Muscle of leg (tissue), 3 donors: ENCODE measurements at regions not wholly inside any gene's neighbourhood (a gene's known extent, or its start where the extent isn't known, plus 50 kb on each side); places are given as distances from the start of the nearest gene placed in this dataset.

Source experiments
- DNase-seq: peaks from one replicate; pipeline ENCODE4 v3.0.0; 2013
- H3K27ac ChIP-seq: one replicate; pipeline ENCODE4 v1.5.1; 2013; ENCODE audit warnings: mild to moderate bottlenecking, low read length, control low read depth
- H3K27me3 ChIP-seq: one replicate; pipeline ENCODE4 v1.6.1; 2013; ENCODE audit warnings: low read length; ENCODE audit not compliant: control insufficient read depth, insufficient read depth
- H3K36me3 ChIP-seq: one replicate; pipeline ENCODE4 v1.6.1; 2013; ENCODE audit warnings: low read length; ENCODE audit not compliant: control insufficient read depth, insufficient read depth
- H3K4me1 ChIP-seq: one replicate; pipeline ENCODE4 v1.6.1; 2013; ENCODE audit warnings: low read length; ENCODE audit not compliant: control insufficient read depth, insufficient read depth
- H3K4me3 ChIP-seq: one replicate; pipeline ENCODE4 v1.5.1; 2013; ENCODE audit warnings: low read length, control low read depth
- H3K9me3 ChIP-seq: replicated peaks from 2 replicates; pipeline ENCODE4 v1.6.1; 2013; ENCODE audit warnings: low read depth, low read length; ENCODE audit not compliant: control insufficient read depth
- WGBS: methylation state at CpG from one replicate; pipeline ENCODE4 v1.1.5; 2013; ENCODE audit warnings: missing lambda C conversion rate; ENCODE audit not compliant: insufficient coverage; 5-methylcytosine and 5-hydroxymethylcytosine counted together

GRCh38 chr3:194233150-194233549 lies 97.2 kb downstream of the HES1 start:
- no CpG with 5 or more reads among the region's 1 CpG for WGBS

GRCh38 chr3:194235160-194235559 lies 99.2 kb downstream of the HES1 start:
- DNase-seq = no peak
- Histone ChIP-seq H3K9me3 (no peaks in the 10 kb centered on the region), H3K4me1 (no peaks in the 10 kb centered on the region), H3K4me3 (no peak overlapping the region), H3K27ac (no peak overlapping the region), H3K27me3 (peaks cover 4% of the 10 kb centered on the region), H3K36me3 (no peaks in the 10 kb centered on the region)
- WGBS = 72% methylated on average over 2 of the region's 2 CpGs

More at GRCh38 chr3:194233150-194233549, 97.2 kb downstream of the HES1 start:
- Histone ChIP-seq H3K4me1 (no peaks in the 10 kb centered on the region), H3K36me3 (no peaks in the 10 kb centered on the region), H3K27ac (no peak overlapping the region), H3K27me3 (peaks cover 4% of the 10 kb centered on the region), H3K9me3 (no peaks in the 10 kb centered on the region), H3K4me3 (no peak overlapping the region)
- no peak for DNase-seq

GRCh38 chr3:194237110-194237509 lies 101.2 kb downstream of the HES1 start:
- WGBS = 100% methylated on average over 2 of the region's 5 CpGs
- Histone ChIP-seq H3K36me3 (no peaks in the 10 kb centered on the region), H3K4me1 (no peaks in the 10 kb centered on the region), H3K4me3 (no peak overlapping the region), H3K27me3 (peaks cover under 1% of the 10 kb centered on the region), H3K9me3 (no peaks in the 10 kb centered on the region), H3K27ac (no peak overlapping the region)
- no peak for DNase-seq

GRCh38 chr3:194240766-194241165 lies 104.8 kb downstream of the HES1 start:
- H3K36me3 ChIP-seq = no peaks in the 10 kb centered on the region
- no peak overlapping the region for H3K27ac ChIP-seq
- H3K9me3 ChIP-seq = no peaks in the 10 kb centered on the region
- WGBS = 100% methylated on average over 1 of the region's 7 CpGs
- no peaks in the 10 kb centered on the region for H3K27me3 ChIP-seq
- DNase-seq = no peak
- no peak overlapping the region for H3K4me3 ChIP-seq
- no peaks in the 10 kb centered on the region for H3K4me1 ChIP-seq

GRCh38 chr3:194243172-194243837 lies 107.4 kb downstream of the HES1 start:
- H3K36me3 ChIP-seq = no peaks in the 10 kb centered on the region
- peaks cover 10% of the 10 kb centered on the region for H3K27me3 ChIP-seq
- WGBS = no CpG with 5 or more reads among the region's 4 CpGs
- no peak overlapping the region for H3K4me3 ChIP-seq
- peak; percentile 55 for DNase-seq
- H3K4me1 ChIP-seq = peaks cover 6% of the 10 kb centered on the region
- no peaks in the 10 kb centered on the region for H3K9me3 ChIP-seq
- H3K27ac ChIP-seq = no peak overlapping the region

GRCh38 chr3:194244167-194244566 lies 107.0 kb downstream of the CPN2 start:
- peaks cover 11% of the 10 kb centered on the region for H3K4me1 ChIP-seq
- H3K36me3 ChIP-seq = no peaks in the 10 kb centered on the region
- peaks cover 12% of the 10 kb centered on the region for H3K27me3 ChIP-seq
- no peak for DNase-seq
- no CpG with 5 or more reads among the region's 6 CpGs for WGBS
- no peak overlapping the region for H3K27ac ChIP-seq
- no peak overlapping the region for H3K4me3 ChIP-seq
- no peaks in the 10 kb centered on the region for H3K9me3 ChIP-seq

GRCh38 chr3:194245474-194245873 lies 105.7 kb downstream of the CPN2 start:
- H3K9me3 ChIP-seq = no peaks in the 10 kb centered on the region
- H3K4me1 ChIP-seq = peaks cover 24% of the 10 kb centered on the region
- no peak overlapping the region for H3K27ac ChIP-seq
- DNase-seq = no peak
- H3K27me3 ChIP-seq = peaks cover 12% of the 10 kb centered on the region
- WGBS = no CpG with 5 or more reads among the region's 2 CpGs
- no peak overlapping the region for H3K4me3 ChIP-seq
- H3K36me3 ChIP-seq = no peaks in the 10 kb centered on the region

GRCh38 chr3:194245975-194246561 lies 105.1 kb downstream of the CPN2 start:
- Histone ChIP-seq H3K4me1 (peaks cover 30% of the 10 kb centered on the region), H3K36me3 (no peaks in the 10 kb centered on the region), H3K4me3 (no peak overlapping the region), H3K27ac (no peak overlapping the region), H3K9me3 (no peaks in the 10 kb centered on the region), H3K27me3 (peaks cover 12% of the 10 kb centered on the region)
- 59% methylated on average over 4 of the region's 4 CpGs for WGBS
- DNase-seq = no peak

GRCh38 chr3:194246709-194247349 lies 104.3 kb downstream of the CPN2 start:
- Histone ChIP-seq H3K36me3 (no peaks in the 10 kb centered on the region), H3K9me3 (no peaks in the 10 kb centered on the region), H3K27ac (no peak overlapping the region), H3K4me3 (no peak overlapping the region), H3K27me3 (peaks cover 13% of the 10 kb centered on the region), H3K4me1 (peaks cover 37% of the 10 kb centered on the region)
- no peak for DNase-seq
- WGBS = 100% methylated on average over 1 of the region's 7 CpGs

- H3K27me3 ChIP-seq = peaks cover 15% of the 10 kb centered on the region
- H3K4me3 ChIP-seq = no peak overlapping the region
- peaks cover 40% of the 10 kb centered on the region for H3K4me1 ChIP-seq
- DNase-seq = no peak
- no peaks in the 10 kb centered on the region for H3K9me3 ChIP-seq
- WGBS = 91% methylated on average over 6 of the region's 10 CpGs
- no peaks in the 10 kb centered on the region for H3K36me3 ChIP-seq
- H3K27ac ChIP-seq = no peak overlapping the region
Observed at GRCh38 chr3:194247350-194247740, 103.8 kb downstream of the CPN2 start.
